Cardiac muscle cell (in vitro differentiated cells and primary cell): ENCODE measurements at regions not wholly inside any gene's neighbourhood (a gene's known extent, or its start where the extent isn't known, plus 50 kb on each side); places are given as distances from the start of the nearest gene placed in this dataset.

ENCODE experiments used
- DNase-seq, 2 donors: peaks; one replicate each; pipeline versions ENCODE4 v3.0.0 to v3.0.0-alpha.2; 2010 to 2017; ENCODE audit warnings: low read depth in 1 of 2, low spot score in 1 of 2
- H3K27ac ChIP-seq: fragments of 200-600 bp; sonication (generic); 2 replicates; pipeline ENCODE4 v1.5.1; 2016
- H3K27me3 ChIP-seq: fragments of 200-600 bp; sonication (generic); 2 replicates; pipeline ENCODE4 v1.6.0; 2016; ENCODE audit warnings: control low read depth
- H3K36me3 ChIP-seq: fragments of 200-600 bp; sonication (generic); 2 replicates; pipeline ENCODE4 v1.5.1; 2016; ENCODE audit warnings: control low read depth
- H3K4me1 ChIP-seq: fragments of 200-600 bp; sonication (generic); 2 replicates; pipeline ENCODE4 v1.8.1; 2017; ENCODE audit warnings: low read depth, mild to moderate bottlenecking, mixed run types
- H3K4me3 ChIP-seq: fragments of 200-600 bp; sonication (generic); 2 replicates; pipeline ENCODE4 v1.5.1; 2016; ENCODE audit warnings: mild to moderate bottlenecking
- H3K9me3 ChIP-seq: fragments of 200-600 bp; sonication (generic); 2 replicates; pipeline ENCODE4 v1.5.1; 2017; ENCODE audit warnings: low read depth, mild to moderate bottlenecking, control low read depth
- CTCF ChIP-seq: IDR thresholded peaks from 2 replicates; pipeline ENCODE4 v1.5.1; 2012; ENCODE audit warnings: low read depth, mild to moderate bottlenecking, low read length

GRCh38 chr3:79824166-79824565, 56.4 kb upstream of the ROBO1 start:
- H3K36me3 ChIP-seq: no peaks in the 10 kb centered on the region
- H3K9me3 ChIP-seq: no peaks in the 10 kb centered on the region
- H3K27ac ChIP-seq: no peak overlapping the region
- TF ChIP-seq CTCF: no peak
- H3K4me1 ChIP-seq: no peaks in the 10 kb centered on the region
- H3K27me3 ChIP-seq: no peaks in the 10 kb centered on the region
- H3K4me3 ChIP-seq: no peak overlapping the region
- no peak for DNase-seq

GRCh38 chr3:79822076-79822475, 54.3 kb upstream of the ROBO1 start:
- no peak for TF ChIP-seq CTCF
- Histone ChIP-seq H3K27ac (no peak overlapping the region), H3K4me3 (no peak overlapping the region), H3K27me3 (no peaks in the 10 kb centered on the region), H3K9me3 (no peaks in the 10 kb centered on the region), H3K4me1 (no peaks in the 10 kb centered on the region), H3K36me3 (no peaks in the 10 kb centered on the region)
- DNase-seq: no peak

GRCh38 chr3:79820089-79820488, 52.3 kb upstream of the ROBO1 start:
- no peaks in the 10 kb centered on the region for H3K4me1 ChIP-seq
- H3K27ac ChIP-seq: no peak overlapping the region
- DNase-seq: no peak
- no peak for TF ChIP-seq CTCF
- H3K27me3 ChIP-seq: no peaks in the 10 kb centered on the region
- H3K9me3 ChIP-seq: no peaks in the 10 kb centered on the region
- no peaks in the 10 kb centered on the region for H3K36me3 ChIP-seq
- H3K4me3 ChIP-seq: no peak overlapping the region

- Histone ChIP-seq H3K27ac (no peak overlapping the region), H3K4me3 (no peak overlapping the region), H3K4me1 (no peaks in the 10 kb centered on the region), H3K9me3 (no peaks in the 10 kb centered on the region), H3K36me3 (no peaks in the 10 kb centered on the region), H3K27me3 (no peaks in the 10 kb centered on the region)
- TF ChIP-seq CTCF: no peak
- no peak for DNase-seq
Measured at GRCh38 chr3:79818015-79818414, 50.2 kb upstream of the ROBO1 start.
